GM12891 (cell line): ENCODE measurements at regions not wholly inside any gene's neighbourhood (a gene's known extent, or its start where the extent isn't known, plus 50 kb on each side); places are given as distances from the start of the nearest gene placed in this dataset.

Experiments
- POLR2A ChIP-seq: IDR thresholded peaks from 2 replicates; pipeline ENCODE4 v1.6.1; 2011; ENCODE audit warnings: low read depth, low read length, control low read depth
- POLR2AphosphoS5 ChIP-seq: IDR thresholded peaks from 2 replicates; pipeline ENCODE4 v1.6.1; 2011; ENCODE audit warnings: low read depth, low read length, control low read depth
- TAF1 ChIP-seq: IDR thresholded peaks from 2 replicates; pipeline ENCODE4 v1.6.1; 2011; ENCODE audit warnings: low read depth, low read length, control low read depth

DNA sequence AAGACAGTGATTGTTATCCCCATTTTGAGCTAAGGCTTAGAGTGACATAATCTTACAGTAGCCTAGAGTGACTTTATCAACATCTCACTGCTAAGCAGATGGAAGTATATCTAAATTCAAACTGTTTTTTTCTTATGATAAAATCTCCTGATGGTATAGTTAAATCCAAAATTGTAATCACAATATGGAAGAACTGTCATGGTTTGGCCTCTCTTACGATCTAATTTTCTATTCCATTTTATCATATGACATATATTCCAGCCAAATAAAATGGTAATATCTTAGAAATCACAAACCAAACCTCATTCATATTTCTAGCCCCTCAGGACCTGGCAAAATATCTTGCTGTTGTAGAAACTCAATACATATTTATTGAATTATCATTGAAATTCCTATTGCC is 864.7 kb downstream of the SLC6A15 start:
- TF ChIP-seq TAF1 (no peak), POLR2A (no peak), POLR2AphosphoS5 (no peak)
